ENCODE measurements at regions not wholly inside any gene's neighbourhood (a gene's known extent, or its start where the extent isn't known, plus 50 kb on each side); places are given as distances from the start of the nearest gene placed in this dataset.

- TF ChIP-seq ZFP30 (CRISPR knock-in tag; IDR thresholded peaks at IDR 0.05) = no peak
- no peak for TF ChIP-seq ARNTL (CRISPR knock-in tag; IDR thresholded peaks at IDR 0.05; ENCODE audit: borderline replicate concordance, low read depth)
- TF ChIP-seq ZFP3 (CRISPR knock-in tag; IDR thresholded peaks at IDR 0.05) = no peak
- no peak for TF ChIP-seq ZNF70 (CRISPR knock-in tag; IDR thresholded peaks at IDR 0.05)
- no peak for TF ChIP-seq PPARA (CRISPR knock-in tag; IDR thresholded peaks at IDR 0.05; ENCODE audit: borderline replicate concordance)
Observed at GRCh38 chr5:10149911-10150310, 99.8 kb downstream of the ATPSCKMT start (continued).

- peak; percentile 80 for ATAC-seq
- TF ChIP-seq ZFP30 (CRISPR knock-in tag; IDR thresholded peaks at IDR 0.05) (no peak), ZC3H10 (CRISPR knock-in tag; IDR thresholded peaks at IDR 0.05) (no peak), POU6F1 (CRISPR knock-in tag; IDR thresholded peaks at IDR 0.05; ENCODE audit: borderline replicate concordance, low read depth) (no peak), CSDC2 (CRISPR knock-in tag; IDR thresholded peaks at IDR 0.05) (no peak), ZFP3 (CRISPR knock-in tag; IDR thresholded peaks at IDR 0.05) (no peak), TOX (CRISPR knock-in tag; IDR thresholded peaks at IDR 0.05; ENCODE audit: borderline replicate concordance) (no peak), ZNF70 (CRISPR knock-in tag; IDR thresholded peaks at IDR 0.05) (no peak), TCF4 (CRISPR knock-in tag; IDR thresholded peaks at IDR 0.05; ENCODE audit: borderline replicate concordance) (no peak), BACH2 (CRISPR knock-in tag; IDR thresholded peaks at IDR 0.05; ENCODE audit: borderline replicate concordance) (no peak)
Observed at GRCh38 chr5:10145923-10146401, 103.7 kb downstream of the ATPSCKMT start.

GRCh38 chr5:10144040-10144439 is 105.6 kb downstream of the ATPSCKMT start:
- no peak for TF ChIP-seq PATZ1 (CRISPR knock-in tag; IDR thresholded peaks at IDR 0.05; ENCODE audit: borderline replicate concordance)
- no peak for TF ChIP-seq CSRNP3 (CRISPR knock-in tag; IDR thresholded peaks at IDR 0.05)
- TF ChIP-seq ISL1 (CRISPR knock-in tag; IDR thresholded peaks at IDR 0.05) = no peak
- 0 out of 2 replicates have a peak, but pooled peaks have one; percentile 19 for TF ChIP-seq TCF4 (CRISPR knock-in tag; IDR thresholded peaks at IDR 0.05; ENCODE audit: borderline replicate concordance)
- TF ChIP-seq POU6F1 (CRISPR knock-in tag; IDR thresholded peaks at IDR 0.05; ENCODE audit: borderline replicate concordance, low read depth) = no peak
- no peak for ATAC-seq

- TF ChIP-seq CREB5 (CRISPR knock-in tag; IDR thresholded peaks at IDR 0.05; ENCODE audit: low read depth) (no peak), POU6F1 (CRISPR knock-in tag; IDR thresholded peaks at IDR 0.05; ENCODE audit: borderline replicate concordance, low read depth) (no peak), TOX (CRISPR knock-in tag; IDR thresholded peaks at IDR 0.05; ENCODE audit: borderline replicate concordance) (no peak), BACH2 (CRISPR knock-in tag; IDR thresholded peaks at IDR 0.05; ENCODE audit: borderline replicate concordance) (no peak), TCF4 (CRISPR knock-in tag; IDR thresholded peaks at IDR 0.05; ENCODE audit: borderline replicate concordance) (no peak), SNAI2 (CRISPR knock-in tag; IDR thresholded peaks at IDR 0.05) (no peak)
- ATAC-seq = peak; percentile 79
Observed at GRCh38 chr5:10140195-10140973, 109.3 kb downstream of the ATPSCKMT start.

Measured in SK-N-SH treated with all-trans-retinoic acid at 6 μM for 48 hours (cell line).